ENCODE measurements at regions not wholly inside any gene's neighbourhood (a gene's known extent, or its start where the extent isn't known, plus 50 kb on each side); places are given as distances from the start of the nearest gene placed in this dataset.
"Not testable (repeated sequence)": the region's sequence is repeated elsewhere in the genome, so short reads cannot be mapped to it uniquely, and the experiment has no call there.

- DNase-seq (ENCODE audit: low read depth in 2 of 2): no peak
Measured at GRCh38 chr13:110809871-110810486, 96.5 kb downstream of the ING1 start.

GRCh38 chr13:110811008-110811720 is 97.7 kb downstream of the ING1 start:
- no peak for DNase-seq (ENCODE audit: low read depth in 2 of 2)

GRCh38 chr13:110811771-110812120 is 98.2 kb downstream of the ING1 start:
- no peak for DNase-seq (ENCODE audit: low read depth in 2 of 2)

- no peak for DNase-seq (ENCODE audit: low read depth in 2 of 2)
Measured at GRCh38 chr13:110812121-110812868, 98.8 kb downstream of the ING1 start.

GRCh38 chr13:110812869-110813645 is 99.6 kb downstream of the ING1 start:
- DNase-seq (ENCODE audit: low read depth in 2 of 2): no peak

- no peak for DNase-seq (ENCODE audit: low read depth in 2 of 2)
Measured at GRCh38 chr13:110813646-110814624, 100.4 kb downstream of the ING1 start.

- no peak for DNase-seq (ENCODE audit: low read depth in 2 of 2)
Measured at GRCh38 chr13:110815471-110816204, 99.2 kb downstream of the ANKRD10 start.

GRCh38 chr13:110816500-110816899 is 98.4 kb downstream of the ANKRD10 start:
- DNase-seq (ENCODE audit: low read depth in 2 of 2): no peak

GRCh38 chr13:110817143-110817542 is 97.7 kb downstream of the ANKRD10 start:
- DNase-seq (ENCODE audit: low read depth in 2 of 2): no peak

GRCh38 chr13:110818747-110819146 is 96.1 kb downstream of the ANKRD10 start:
- DNase-seq (ENCODE audit: low read depth in 2 of 2): no peak

GRCh38 chr13:110819203-110820014 is 95.5 kb downstream of the ANKRD10 start:
- peak; percentile 57 for DNase-seq (ENCODE audit: low read depth in 2 of 2)

- DNase-seq (ENCODE audit: low read depth in 2 of 2): no peak
Measured at GRCh38 chr13:110820322-110820721, 94.5 kb downstream of the ANKRD10 start.

- not testable (repeated sequence) for DNase-seq (ENCODE audit: low read depth in 2 of 2)
Measured at GRCh38 chr13:110821837-110822668, 92.8 kb downstream of the ANKRD10 start.

GRCh38 chr13:110822669-110822945 is 92.3 kb downstream of the ANKRD10 start:
- DNase-seq (ENCODE audit: low read depth in 2 of 2): no peak

GRCh38 chr13:110824702-110825300 is 90.1 kb downstream of the ANKRD10 start:
- no peak for DNase-seq (ENCODE audit: low read depth in 2 of 2)

- no peak for DNase-seq (ENCODE audit: low read depth in 2 of 2)
Measured at GRCh38 chr13:110825516-110825915, 89.4 kb downstream of the ANKRD10 start.

- no peak for DNase-seq (ENCODE audit: low read depth in 2 of 2)
Measured at GRCh38 chr13:110826101-110826500, 88.8 kb downstream of the ANKRD10 start.
